GM10248 (cell line): ENCODE measurements at regions not wholly inside any gene's neighbourhood (a gene's known extent, or its start where the extent isn't known, plus 50 kb on each side); places are given as distances from the start of the nearest gene placed in this dataset.

Experiments used
- CTCF ChIA-PET: fragments of 300-600 bp; sonication (Branson Sonifier 250); formaldehyde crosslinking; extraction: SDS; loops from one replicate; lab custom pipeline; 2021; ENCODE audit warnings: antibody characterized with exemption; lab: Yijun Ruan, JAX
- POLR2A ChIA-PET: fragments of 350-650 bp; sonication (Branson Sonifier 250); formaldehyde crosslinking; extraction: SDS; loops from one replicate; lab custom pipeline; 2020; ENCODE audit warnings: antibody characterized with exemption; lab: Yijun Ruan, JAX
- DNase-seq: peaks from one replicate; pipeline ENCODE4 v3.0.0; 2012; ENCODE audit errors: extremely low spot score
- CTCF ChIP-seq: IDR thresholded peaks from 2 replicates; pipeline ENCODE4 v1.5.1; 2012; ENCODE audit warnings: mild to moderate bottlenecking, low read depth; ENCODE audit errors: extremely low read depth, missing control alignments, control extremely low read depth

- ChIA-PET POLR2A (no interaction called here), CTCF (no interaction called here)
- no peak for TF ChIP-seq CTCF
These were observed 105.7 kb upstream of the IGFBP3 start for GRCh38 chr7:46026741-46027140.

DNA sequence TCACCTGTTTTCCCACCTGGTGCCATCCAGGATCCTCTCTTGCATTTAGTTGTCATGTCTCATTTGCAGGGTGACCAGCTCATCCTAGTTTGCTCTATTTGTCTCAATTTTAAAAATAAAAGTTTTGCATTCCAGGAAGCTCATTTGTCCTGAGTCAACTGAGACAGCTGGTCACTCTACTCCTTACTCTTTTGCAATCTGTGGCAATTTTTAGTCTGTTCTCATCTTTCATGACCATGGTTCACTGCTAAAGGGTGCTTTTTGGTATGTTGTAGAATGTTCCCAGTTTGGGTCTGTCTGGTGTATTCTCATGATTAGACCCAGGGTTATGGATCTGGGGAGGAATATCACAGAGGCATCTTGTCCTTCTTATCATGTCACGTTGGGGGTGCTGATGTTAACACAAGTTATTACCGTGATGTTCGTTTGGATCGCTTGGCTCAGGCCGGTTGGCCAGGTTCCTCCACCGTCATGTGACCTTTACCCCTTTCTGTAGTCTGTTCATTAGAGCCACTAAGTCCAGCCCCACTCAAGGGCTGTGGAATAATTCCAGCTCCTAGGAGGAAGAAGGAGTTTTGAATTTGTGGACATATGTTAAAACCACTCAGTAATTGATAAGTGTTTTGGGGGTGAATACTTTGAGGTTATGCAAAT lies 103.3 kb upstream of the IGFBP3 start:
- CTCF ChIA-PET: interaction anchor here (1.0 to 1.8 kb wide), 2 partner anchors 12 to 20 kb away, joined by 4 to 5 read pairs; no protein-coding TSS in a partner anchor
- no peak for DNase-seq
- TF ChIP-seq CTCF: no peak
- POLR2A ChIA-PET: no interaction called here

More at GRCh38 chr7:46026741-46027140, 105.7 kb upstream of the IGFBP3 start:
- DNase-seq: no peak

DNA sequence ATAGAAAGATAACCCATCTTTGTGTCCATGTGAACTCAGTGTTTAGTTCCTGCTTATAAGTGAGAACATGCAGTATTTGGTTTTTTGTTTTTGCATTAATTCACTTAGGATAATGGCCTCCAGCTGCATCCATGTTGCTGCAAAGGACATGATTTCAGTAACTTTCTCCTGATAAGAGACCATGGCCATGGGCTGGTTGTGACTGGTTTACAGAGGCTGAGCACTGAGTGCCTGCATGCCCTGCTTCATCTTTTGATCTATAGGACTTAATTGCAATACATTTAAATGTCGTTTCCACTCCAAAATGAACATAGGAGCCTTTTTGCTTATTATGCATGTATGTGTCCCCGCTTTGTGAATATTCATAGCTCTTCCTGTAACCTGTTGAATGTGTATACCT lies 101.3 kb upstream of the IGFBP3 start:
- ChIA-PET CTCF (interaction anchor here (0.9 kb wide), 1 partner anchor 13 kb away, joined by 3 read pairs; no protein-coding TSS in a partner anchor), POLR2A (no interaction called here)
- no peak for TF ChIP-seq CTCF
- DNase-seq: no peak

- ChIA-PET CTCF (no interaction called here), POLR2A (no interaction called here)
- TF ChIP-seq CTCF: no peak
- no peak for DNase-seq
These were observed 94.2 kb upstream of the IGFBP3 start for GRCh38 chr7:46015107-46015868.

- POLR2A ChIA-PET: no interaction called here
- TF ChIP-seq CTCF: no peak
- CTCF ChIA-PET: interaction anchor here (0.9 to 1.8 kb wide), 2 partner anchors 10 to 14 kb away, joined by 4 read pairs; no protein-coding TSS in a partner anchor
- no peak for DNase-seq
These were observed 90.4 kb upstream of the IGFBP3 start for GRCh38 chr7:46011501-46011900.

DNA sequence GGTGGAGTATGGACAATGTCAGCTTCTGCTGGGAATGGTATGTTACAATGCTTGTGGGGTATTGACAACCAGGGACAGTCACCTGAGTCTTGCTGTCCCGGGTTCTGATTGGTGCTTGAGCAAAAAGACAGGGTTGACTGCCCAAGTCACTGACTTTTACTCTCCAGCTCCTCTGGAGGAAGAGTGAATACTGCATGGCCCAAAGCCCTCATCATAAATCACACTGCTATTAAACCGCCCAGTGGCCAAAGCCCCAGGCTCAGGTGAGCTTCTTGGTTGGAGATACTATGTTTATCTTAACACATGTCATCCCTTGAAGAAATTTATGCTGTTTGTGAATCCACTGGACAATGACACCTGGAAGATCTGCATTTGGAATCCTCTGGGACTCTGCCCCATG lies 90.0 kb upstream of the IGFBP3 start:
- no peak for TF ChIP-seq CTCF
- POLR2A ChIA-PET: no interaction called here
- CTCF ChIA-PET: interaction anchor here (1.8 kb wide), 1 partner anchor 9 kb away, joined by 4 read pairs; no protein-coding TSS in a partner anchor
- no peak for DNase-seq
